NT2/D1 (cell line): ENCODE measurements at regions not wholly inside any gene's neighbourhood (a gene's known extent, or its start where the extent isn't known, plus 50 kb on each side); places are given as distances from the start of the nearest gene placed in this dataset.

Experiments used
- DNase-seq: peaks from one replicate; pipeline ENCODE4 v3.0.0-alpha.2; 2011; ENCODE audit warnings: low read depth, low spot score
- H3K27me3 ChIP-seq: 2 replicates; pipeline ENCODE4 v1.6.0; 2011; ENCODE audit warnings: mild to moderate bottlenecking; ENCODE audit not compliant: insufficient read length, insufficient read depth
- H3K36me3 ChIP-seq: 2 replicates; pipeline ENCODE4 v1.6.1; 2011; ENCODE audit warnings: mild to moderate bottlenecking, low read length, mixed read lengths; ENCODE audit not compliant: insufficient read depth, insufficient read length
- H3K4me1 ChIP-seq: 2 replicates; pipeline ENCODE4 v1.5.1; 2011; ENCODE audit not compliant: insufficient read depth, insufficient read length
- H3K4me3 ChIP-seq: 2 replicates; pipeline ENCODE4 v1.5.1; 2011; ENCODE audit warnings: low read depth; ENCODE audit not compliant: insufficient read length
- H3K9ac ChIP-seq: 2 replicates; pipeline ENCODE4 v1.6.0; 2011; ENCODE audit warnings: low read depth; ENCODE audit not compliant: insufficient read length
- H3K9me3 ChIP-seq: 2 replicates; pipeline ENCODE4 v1.5.1; 2011; ENCODE audit warnings: mild to moderate bottlenecking, low read length; ENCODE audit not compliant: insufficient read depth
- SUZ12 ChIP-seq: IDR thresholded peaks from 2 replicates; pipeline ENCODE4 v1.6.1; 2011; ENCODE audit not compliant: insufficient read length, insufficient read depth; ENCODE audit errors: extremely low read depth
- YY1 ChIP-seq: IDR thresholded peaks from 2 replicates; pipeline ENCODE4 v1.6.1; 2011; ENCODE audit not compliant: insufficient read length, insufficient read depth
- ZNF274 ChIP-seq: IDR thresholded peaks from 2 replicates; pipeline ENCODE4 v1.6.1; 2011; ENCODE audit warnings: mild to moderate bottlenecking, low read depth, low read length

- Histone ChIP-seq H3K4me3 (no peak overlapping the region), H3K27me3 (no peaks in the 10 kb centered on the region)
- no peak for TF ChIP-seq YY1
- TF ChIP-seq SUZ12: no peak
- TF ChIP-seq ZNF274: no peak
These were observed 946.8 kb upstream of the SOX9 start for GRCh38 chr17:71173991-71174390.

GRCh38 chr17:71176331-71176730 is 944.5 kb upstream of the SOX9 start:
- Histone ChIP-seq H3K4me3 (no peak overlapping the region), H3K27me3 (no peaks in the 10 kb centered on the region), H3K4me1 (no peaks in the 10 kb centered on the region), H3K9me3 (no peaks in the 10 kb centered on the region), H3K9ac (no peak overlapping the region), H3K36me3 (no peaks in the 10 kb centered on the region)
- TF ChIP-seq ZNF274: no peak
- no peak for TF ChIP-seq SUZ12
- TF ChIP-seq YY1: no peak
- no peak for DNase-seq

More at GRCh38 chr17:71173991-71174390, 946.8 kb upstream of the SOX9 start:
- no peak for DNase-seq
- H3K36me3 ChIP-seq: no peaks in the 10 kb centered on the region
- no peaks in the 10 kb centered on the region for H3K9me3 ChIP-seq
- no peak overlapping the region for H3K9ac ChIP-seq
- no peaks in the 10 kb centered on the region for H3K4me1 ChIP-seq

- Histone ChIP-seq H3K36me3 (no peaks in the 10 kb centered on the region), H3K9me3 (no peaks in the 10 kb centered on the region), H3K27me3 (no peaks in the 10 kb centered on the region), H3K4me3 (no peak overlapping the region), H3K9ac (no peak overlapping the region), H3K4me1 (no peaks in the 10 kb centered on the region)
- no peak for DNase-seq
- TF ChIP-seq SUZ12: no peak
- no peak for TF ChIP-seq ZNF274
- TF ChIP-seq YY1: no peak
These were observed 943.8 kb upstream of the SOX9 start for GRCh38 chr17:71176928-71177443.

- Histone ChIP-seq H3K9ac (no peak overlapping the region), H3K4me1 (no peaks in the 10 kb centered on the region), H3K9me3 (no peaks in the 10 kb centered on the region), H3K36me3 (no peaks in the 10 kb centered on the region), H3K27me3 (no peaks in the 10 kb centered on the region), H3K4me3 (no peak overlapping the region)
- no peak for TF ChIP-seq ZNF274
- TF ChIP-seq SUZ12: no peak
- TF ChIP-seq YY1: no peak
- no peak for DNase-seq
These were observed 939.9 kb upstream of the SOX9 start for GRCh38 chr17:71180801-71181385.

GRCh38 chr17:71183066-71183660 is 937.7 kb upstream of the SOX9 start:
- Histone ChIP-seq H3K27me3 (no peaks in the 10 kb centered on the region), H3K9me3 (no peaks in the 10 kb centered on the region), H3K4me3 (no peak overlapping the region), H3K36me3 (no peaks in the 10 kb centered on the region), H3K4me1 (no peaks in the 10 kb centered on the region), H3K9ac (no peak overlapping the region)
- DNase-seq: no peak
- TF ChIP-seq ZNF274: no peak
- TF ChIP-seq SUZ12: no peak
- TF ChIP-seq YY1: no peak

GRCh38 chr17:71184716-71185115 is 936.1 kb upstream of the SOX9 start:
- Histone ChIP-seq H3K4me3 (no peak overlapping the region), H3K27me3 (no peaks in the 10 kb centered on the region), H3K4me1 (no peaks in the 10 kb centered on the region), H3K9me3 (no peaks in the 10 kb centered on the region), H3K36me3 (no peaks in the 10 kb centered on the region), H3K9ac (no peak overlapping the region)
- TF ChIP-seq YY1 (no peak), ZNF274 (no peak), SUZ12 (no peak)
- DNase-seq: no peak

- no peak for DNase-seq
- Histone ChIP-seq H3K9me3 (no peaks in the 10 kb centered on the region), H3K36me3 (no peaks in the 10 kb centered on the region), H3K9ac (no peak overlapping the region), H3K4me1 (no peaks in the 10 kb centered on the region), H3K4me3 (no peak overlapping the region), H3K27me3 (no peaks in the 10 kb centered on the region)
- no peak for TF ChIP-seq ZNF274
- no peak for TF ChIP-seq SUZ12
- TF ChIP-seq YY1: no peak
These were observed 933.5 kb upstream of the SOX9 start for GRCh38 chr17:71187145-71187878.
